GM12892 (cell line): ENCODE measurements at regions not wholly inside any gene's neighbourhood (a gene's known extent, or its start where the extent isn't known, plus 50 kb on each side); places are given as distances from the start of the nearest gene placed in this dataset.

Source experiments
- POLR2A ChIP-seq: IDR thresholded peaks from 2 replicates; pipeline ENCODE4 v1.6.1; 2011; ENCODE audit warnings: low read depth, low read length, control low read depth
- POLR2AphosphoS5 ChIP-seq: IDR thresholded peaks from 2 replicates; pipeline ENCODE4 v1.6.1; 2011; ENCODE audit warnings: low read depth, low read length, control low read depth

DNA sequence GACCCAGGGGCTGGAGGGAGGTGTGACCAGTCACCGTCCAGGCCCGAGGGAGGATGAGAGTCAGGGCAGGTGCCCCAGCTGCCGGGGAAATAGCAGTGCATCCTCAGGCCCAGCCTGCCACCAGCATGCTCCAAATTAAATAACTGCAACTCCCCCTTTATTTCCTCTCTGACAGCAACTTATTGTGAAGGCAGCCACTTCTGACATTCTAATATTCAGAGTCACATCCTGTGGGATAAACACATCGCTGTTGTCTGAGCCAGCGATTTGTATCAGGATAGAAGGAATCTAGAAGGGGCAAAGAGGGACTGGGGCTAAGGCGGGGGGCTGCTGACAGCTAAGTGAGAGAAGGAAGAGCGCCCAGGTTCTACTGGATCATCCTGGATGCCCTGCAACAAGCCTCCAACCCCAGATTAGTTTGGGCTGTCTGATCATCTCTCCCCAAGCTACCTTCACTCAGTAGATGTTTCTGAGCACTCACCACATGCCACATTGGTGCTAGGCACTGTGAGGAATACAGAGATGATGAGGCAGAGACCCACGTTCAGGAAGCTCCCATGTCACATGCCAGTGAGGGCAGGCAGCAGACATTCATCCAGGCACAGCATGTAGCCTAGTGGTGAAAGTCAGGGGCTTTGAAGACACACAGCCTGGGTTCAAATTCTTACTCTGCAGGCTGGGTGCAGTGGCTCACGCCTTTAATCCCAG, 214.1 kb downstream of the BUD13 start:
- TF ChIP-seq POLR2A = no peak
- no peak for TF ChIP-seq POLR2AphosphoS5
